ENCODE measurements at regions not wholly inside any gene's neighbourhood (a gene's known extent, or its start where the extent isn't known, plus 50 kb on each side); places are given as distances from the start of the nearest gene placed in this dataset.

DNA sequence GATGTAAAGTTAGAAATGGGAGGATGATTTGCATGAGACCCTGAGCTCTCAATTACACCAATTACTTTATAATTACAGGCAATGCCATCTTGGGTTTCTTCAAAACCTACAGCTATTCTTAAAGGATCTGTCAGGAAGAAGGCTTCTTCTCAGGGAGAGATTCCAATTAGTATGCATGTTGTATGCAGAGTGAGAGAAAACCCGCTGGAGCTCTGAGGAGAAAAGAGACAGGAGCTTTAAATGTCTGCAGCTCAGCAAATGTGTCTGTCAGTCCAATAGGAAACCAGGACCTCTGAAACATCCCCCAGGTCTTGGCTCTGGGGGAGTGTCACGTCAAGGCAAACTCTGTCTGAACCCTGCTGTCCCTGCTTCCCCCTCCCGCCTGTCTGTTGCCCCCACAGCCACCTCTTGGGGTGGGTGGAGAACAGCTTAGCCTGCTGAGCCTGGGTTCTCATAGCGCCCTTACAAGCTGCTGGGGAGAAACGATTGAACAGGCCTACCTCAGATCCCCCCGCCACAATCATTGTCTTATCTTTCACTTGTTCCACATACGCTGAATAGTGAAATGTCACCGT lies 140.2 kb downstream of the SPATA19 start:
- in situ Hi-C loops (cut with MboI; ENCODE audit: low sequenced_read_pairs) (no loop called here), intact Hi-C loops (cut with micrococcal nuclease) (no loop called here), dilution Hi-C loops (cut with HindIII; ENCODE audit: low sequenced_read_pairs, unreplicated experiment) (no loop called here)
- H3K4me1 ChIP-seq (ENCODE audit: control insufficient read depth, insufficient read depth, low read length), result no peaks in the 10 kb centered on the region
- no peak overlapping the region for H2BK5ac ChIP-seq (ENCODE audit: low read depth, low read length, poor library complexity, severe bottlenecking)
- H2AK9ac ChIP-seq (replicated peaks; ENCODE audit: low read depth, low read length, poor library complexity), result no peak overlapping the region
- H2AFZ ChIP-seq (replicated peaks; ENCODE audit: low read length, poor library complexity), result no peak overlapping the region
- no peak overlapping the region for H3K14ac ChIP-seq (replicated peaks; ENCODE audit: low read depth, low read length)
- H3K9me3 ChIP-seq (ENCODE audit: control insufficient read depth, insufficient read depth, low read length), result peaks cover 30% of the 10 kb centered on the region
- H3K79me1 ChIP-seq (ENCODE audit: low read depth in 1 of 2, low read length in 2 of 2), result no peaks in the 10 kb centered on the region
- no peak overlapping the region for H2BK15ac ChIP-seq (ENCODE audit: low read depth, low read length)
- no peak overlapping the region for H4K91ac ChIP-seq (ENCODE audit: insufficient read depth, low read depth, low read length)
- no peak for DNase-seq
- H2AK5ac ChIP-seq (ENCODE audit: low read depth, low read length), result no peak overlapping the region
- H2BK120ac ChIP-seq (ENCODE audit: low read depth, low read length), result no peak overlapping the region
- H3K4ac ChIP-seq (ENCODE audit: low read depth, low read length), result no peak overlapping the region
- ChIA-PET CTCF (no interaction called here), POLR2A (ENCODE audit: unreplicated experiment) (no interaction called here)
- BruUV-seq (replicated peaks), result no TSS peak
- H3K4me3 ChIP-seq (ENCODE audit: insufficient read depth, low read depth, low read length), result no peak overlapping the region
- H3K27me3 ChIP-seq (ENCODE audit: control insufficient read depth, insufficient read depth, low read length), result no peaks in the 10 kb centered on the region
- no peak overlapping the region for H3K9ac ChIP-seq (ENCODE audit: low read depth, low read length)
- no peak overlapping the region for H3K27ac ChIP-seq (ENCODE audit: insufficient read depth, low read length)
- no peaks in the 10 kb centered on the region for H3K9me1 ChIP-seq (ENCODE audit: insufficient read depth, low read length)
- H3K56ac ChIP-seq (ENCODE audit: extremely low read depth, insufficient read depth, low read length), result no peak overlapping the region
- H4K20me1 ChIP-seq (ENCODE audit: insufficient read depth, low read length), result no peaks in the 10 kb centered on the region
- no peak overlapping the region for H3K4me2 ChIP-seq (ENCODE audit: low read depth, low read length)
- no peak overlapping the region for H3K18ac ChIP-seq (ENCODE audit: low read depth, low read length)
- TF ChIP-seq, protein P1, sequence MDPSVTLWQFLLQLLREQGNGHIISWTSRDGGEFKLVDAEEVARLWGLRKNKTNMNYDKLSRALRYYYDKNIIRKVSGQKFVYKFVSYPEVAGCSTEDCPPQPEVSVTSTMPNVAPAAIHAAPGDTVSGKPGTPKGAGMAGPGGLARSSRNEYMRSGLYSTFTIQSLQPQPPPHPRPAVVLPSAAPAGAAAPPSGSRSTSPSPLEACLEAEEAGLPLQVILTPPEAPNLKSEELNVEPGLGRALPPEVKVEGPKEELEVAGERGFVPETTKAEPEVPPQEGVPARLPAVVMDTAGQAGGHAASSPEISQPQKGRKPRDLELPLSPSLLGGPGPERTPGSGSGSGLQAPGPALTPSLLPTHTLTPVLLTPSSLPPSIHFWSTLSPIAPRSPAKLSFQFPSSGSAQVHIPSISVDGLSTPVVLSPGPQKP (IDR thresholded peaks at IDR 0.05; ENCODE audit: borderline replicate concordance, low read depth, low read length), result no peak
- no peak for TF ChIP-seq MAZ (IDR thresholded peaks at IDR 0.05; ENCODE audit: borderline replicate concordance, low read depth, low read length)
- TF ChIP-seq CHD1 (IDR thresholded peaks at IDR 0.05; ENCODE audit: low read depth, low read length), result no peak
- no peak for TF ChIP-seq MXI1 (IDR thresholded peaks at IDR 0.05; ENCODE audit: borderline replicate concordance, low read depth, low read length)
- no peak for TF ChIP-seq POLR2A (IDR thresholded peaks at IDR 0.05; ENCODE audit: low read depth, low read length)
- no peak for TF ChIP-seq RFX5 (IDR thresholded peaks at IDR 0.05; ENCODE audit: low read depth, low read length)
- TF ChIP-seq MAFK (IDR thresholded peaks at IDR 0.05; ENCODE audit: low read depth, low read length), result no peak
- TF ChIP-seq, protein P2, sequence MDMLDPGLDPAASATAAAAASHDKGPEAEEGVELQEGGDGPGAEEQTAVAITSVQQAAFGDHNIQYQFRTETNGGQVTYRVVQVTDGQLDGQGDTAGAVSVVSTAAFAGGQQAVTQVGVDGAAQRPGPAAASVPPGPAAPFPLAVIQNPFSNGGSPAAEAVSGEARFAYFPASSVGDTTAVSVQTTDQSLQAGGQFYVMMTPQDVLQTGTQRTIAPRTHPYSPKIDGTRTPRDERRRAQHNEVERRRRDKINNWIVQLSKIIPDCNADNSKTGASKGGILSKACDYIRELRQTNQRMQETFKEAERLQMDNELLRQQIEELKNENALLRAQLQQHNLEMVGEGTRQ (IDR thresholded peaks at IDR 0.05; ENCODE audit: low read depth, low read length), result no peak
- TF ChIP-seq FOS (IDR thresholded peaks at IDR 0.05; ENCODE audit: low read depth, low read length), result no peak
- TF ChIP-seq CEBPB (IDR thresholded peaks at IDR 0.05; ENCODE audit: low read depth, low read length), result no peak
- TF ChIP-seq, protein P3, sequence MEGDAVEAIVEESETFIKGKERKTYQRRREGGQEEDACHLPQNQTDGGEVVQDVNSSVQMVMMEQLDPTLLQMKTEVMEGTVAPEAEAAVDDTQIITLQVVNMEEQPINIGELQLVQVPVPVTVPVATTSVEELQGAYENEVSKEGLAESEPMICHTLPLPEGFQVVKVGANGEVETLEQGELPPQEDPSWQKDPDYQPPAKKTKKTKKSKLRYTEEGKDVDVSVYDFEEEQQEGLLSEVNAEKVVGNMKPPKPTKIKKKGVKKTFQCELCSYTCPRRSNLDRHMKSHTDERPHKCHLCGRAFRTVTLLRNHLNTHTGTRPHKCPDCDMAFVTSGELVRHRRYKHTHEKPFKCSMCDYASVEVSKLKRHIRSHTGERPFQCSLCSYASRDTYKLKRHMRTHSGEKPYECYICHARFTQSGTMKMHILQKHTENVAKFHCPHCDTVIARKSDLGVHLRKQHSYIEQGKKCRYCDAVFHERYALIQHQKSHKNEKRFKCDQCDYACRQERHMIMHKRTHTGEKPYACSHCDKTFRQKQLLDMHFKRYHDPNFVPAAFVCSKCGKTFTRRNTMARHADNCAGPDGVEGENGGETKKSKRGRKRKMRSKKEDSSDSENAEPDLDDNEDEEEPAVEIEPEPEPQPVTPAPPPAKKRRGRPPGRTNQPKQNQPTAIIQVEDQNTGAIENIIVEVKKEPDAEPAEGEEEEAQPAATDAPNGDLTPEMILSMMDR (conservative IDR thresholded peaks at IDR 0.05; ENCODE audit: low read depth, low read length), result no peak
- TF ChIP-seq NFE2L2 (IDR thresholded peaks at IDR 0.05; ENCODE audit: low read depth, low read length), result no peak
- ATAC-seq (ENCODE audit: low read depth), result no peak
- H4K5ac ChIP-seq (ENCODE audit: low read depth, low read length), result no peak overlapping the region
- WGBS, 2 experiments (ENCODE audit: extremely low coverage in 2 of 2, insufficient read length in 1 of 2), result 0% methylated on average over 1 of the region's 8 CpGs; no CpG with 5 or more reads in 1 of the 2 experiments
- no peaks in the 10 kb centered on the region for H3K36me3 ChIP-seq (ENCODE audit: control insufficient read depth, insufficient read depth, low read length)
- no peak overlapping the region for H3K23ac ChIP-seq (ENCODE audit: low read depth, low read length)
- no peak overlapping the region for H4K8ac ChIP-seq (ENCODE audit: low read depth in 2 of 2, low read length in 2 of 2)
- no peak overlapping the region for H2BK20ac ChIP-seq (ENCODE audit: low read depth, low read length)
